GM12873 (cell line): ENCODE measurements at regions not wholly inside any gene's neighbourhood (a gene's known extent, or its start where the extent isn't known, plus 50 kb on each side); places are given as distances from the start of the nearest gene placed in this dataset.

Experiments used
- TF ChIP-seq, protein P1 (sequence below): IDR thresholded peaks from 2 replicates; pipeline ENCODE4 v1.5.1; 2012; ENCODE audit warnings: low read depth, mild to moderate bottlenecking, moderate library complexity, low read length, control low read depth; ENCODE audit not compliant: insufficient read depth; ENCODE audit errors: missing control alignments

DNA sequence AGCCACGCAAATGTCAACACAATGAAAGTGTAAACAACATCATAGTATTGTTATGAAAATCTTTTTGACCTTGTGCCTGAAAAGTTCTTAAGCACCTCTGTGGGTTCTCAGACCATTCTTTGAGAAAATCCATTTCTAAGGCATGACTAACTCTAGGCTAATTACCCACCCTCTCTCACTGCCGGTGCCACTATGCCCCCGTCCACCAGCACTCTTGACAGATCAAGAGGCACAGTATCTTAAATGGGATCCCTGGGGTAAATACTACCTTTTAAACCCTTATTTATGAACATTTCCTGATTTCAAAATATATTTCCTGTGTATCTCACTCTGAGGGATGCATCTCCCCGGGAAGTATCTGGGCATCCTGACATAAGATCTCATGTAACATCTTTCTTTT lies 607.5 kb downstream of the METTL15 start:
- TF ChIP-seq, protein P1, sequence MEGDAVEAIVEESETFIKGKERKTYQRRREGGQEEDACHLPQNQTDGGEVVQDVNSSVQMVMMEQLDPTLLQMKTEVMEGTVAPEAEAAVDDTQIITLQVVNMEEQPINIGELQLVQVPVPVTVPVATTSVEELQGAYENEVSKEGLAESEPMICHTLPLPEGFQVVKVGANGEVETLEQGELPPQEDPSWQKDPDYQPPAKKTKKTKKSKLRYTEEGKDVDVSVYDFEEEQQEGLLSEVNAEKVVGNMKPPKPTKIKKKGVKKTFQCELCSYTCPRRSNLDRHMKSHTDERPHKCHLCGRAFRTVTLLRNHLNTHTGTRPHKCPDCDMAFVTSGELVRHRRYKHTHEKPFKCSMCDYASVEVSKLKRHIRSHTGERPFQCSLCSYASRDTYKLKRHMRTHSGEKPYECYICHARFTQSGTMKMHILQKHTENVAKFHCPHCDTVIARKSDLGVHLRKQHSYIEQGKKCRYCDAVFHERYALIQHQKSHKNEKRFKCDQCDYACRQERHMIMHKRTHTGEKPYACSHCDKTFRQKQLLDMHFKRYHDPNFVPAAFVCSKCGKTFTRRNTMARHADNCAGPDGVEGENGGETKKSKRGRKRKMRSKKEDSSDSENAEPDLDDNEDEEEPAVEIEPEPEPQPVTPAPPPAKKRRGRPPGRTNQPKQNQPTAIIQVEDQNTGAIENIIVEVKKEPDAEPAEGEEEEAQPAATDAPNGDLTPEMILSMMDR, result no peak

DNA sequence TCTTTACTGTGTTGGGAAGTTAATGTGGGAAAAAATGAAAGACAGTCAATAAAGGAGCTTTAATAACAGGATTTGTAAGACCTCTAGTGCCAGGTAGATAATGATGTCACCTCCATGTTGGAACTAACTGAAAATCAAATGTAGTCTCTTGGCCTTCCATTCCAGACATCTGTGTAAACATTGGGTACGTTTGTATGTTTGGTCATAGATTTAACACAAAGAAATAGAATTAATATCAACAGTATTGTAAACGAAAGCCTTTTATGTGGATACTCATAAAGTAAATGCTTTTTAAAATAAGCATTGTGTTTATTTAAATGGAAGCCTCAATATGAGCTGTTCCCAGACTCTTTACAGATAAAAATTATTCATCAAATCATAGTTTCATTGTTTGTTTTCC lies 605.7 kb downstream of the METTL15 start:
- TF ChIP-seq, protein P1, result no peak

GRCh38 chr11:28708075-28708474 lies 599.9 kb downstream of the METTL15 start:
- TF ChIP-seq, protein P1, result no peak

DNA sequence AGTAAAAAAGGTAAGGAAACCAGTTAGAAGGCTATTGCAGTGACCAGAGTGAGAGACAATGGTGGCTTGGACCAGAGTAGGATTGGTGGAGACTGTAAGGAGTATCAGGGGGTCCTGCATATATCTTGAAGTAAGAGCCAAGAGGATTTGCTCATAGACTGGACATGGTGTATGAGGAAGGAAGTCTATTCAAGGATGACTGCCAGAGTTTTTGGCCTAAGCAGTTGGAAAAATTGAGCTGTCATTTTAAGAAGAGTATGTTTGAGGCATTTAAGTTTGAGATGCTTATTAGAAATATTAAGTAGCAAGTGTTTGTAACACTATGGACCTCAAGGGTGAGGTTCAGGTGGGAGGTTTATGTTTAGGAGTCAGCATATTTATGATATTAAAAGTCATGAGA lies 596.6 kb downstream of the METTL15 start:
- TF ChIP-seq, protein P1, result no peak

GRCh38 chr11:28703371-28703770 lies 595.2 kb downstream of the METTL15 start:
- TF ChIP-seq, protein P1, result no peak

DNA sequence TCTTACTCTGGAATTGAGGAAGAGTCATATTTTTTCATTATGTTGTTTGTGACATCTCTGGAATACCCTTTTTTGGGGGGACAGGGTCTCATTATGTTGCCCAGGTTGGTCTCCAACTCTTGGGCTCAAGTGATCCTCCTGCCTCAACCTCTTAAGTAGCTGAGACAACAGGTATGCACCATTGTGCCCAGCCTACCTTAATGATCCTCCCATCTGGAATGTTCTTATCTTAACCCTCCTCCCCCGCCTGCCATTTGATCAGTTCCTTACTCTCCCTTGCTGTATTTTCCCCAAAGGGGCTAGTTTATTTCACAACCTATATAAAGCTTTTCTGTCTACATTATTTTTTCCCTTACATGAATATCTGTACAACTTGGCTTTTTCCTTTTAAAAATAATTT lies 594.7 kb downstream of the METTL15 start:
- TF ChIP-seq, protein P1, result no peak

DNA sequence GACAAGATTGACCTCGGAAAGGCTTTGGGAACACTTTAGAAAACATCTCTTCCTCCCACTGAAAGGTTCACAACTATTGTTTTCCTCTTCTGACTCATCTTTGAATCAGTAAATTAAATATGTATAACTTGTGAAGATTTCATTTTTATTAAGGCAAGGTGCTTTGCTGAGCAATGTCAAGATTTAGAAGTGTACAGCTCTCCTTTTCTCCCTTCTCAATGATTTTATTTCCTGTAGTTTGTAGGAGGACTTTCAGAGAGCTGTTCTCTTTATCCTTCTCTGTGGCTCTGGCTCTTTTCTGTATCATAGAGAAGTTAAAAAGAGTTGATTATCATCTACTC lies 594.2 kb downstream of the METTL15 start:
- TF ChIP-seq, protein P1, result no peak
